Prostate gland (tissue), 2 donors: ENCODE measurements at regions not wholly inside any gene's neighbourhood (a gene's known extent, or its start where the extent isn't known, plus 50 kb on each side); places are given as distances from the start of the nearest gene placed in this dataset.

Experiments used
- DNase-seq: peaks from one replicate; pipeline ENCODE4 v3.0.0-alpha.2; 2019; ENCODE audit warnings: low spot score
- H3K27ac ChIP-seq, 2 donors: fragments of 200-600 bp; sonication (generic); 2 replicates each; pipeline ENCODE4 v1.5.1; 2017 to 2019
- H3K27me3 ChIP-seq: fragments of 200-600 bp; sonication (generic); replicated peaks from 2 replicates; pipeline ENCODE4 v1.5.1; 2019; ENCODE audit not compliant: insufficient read depth
- H3K36me3 ChIP-seq, 2 donors: fragments of 200-600 bp; sonication (generic); 1 replicate in 1 of 2; 2 replicates in 1 of 2; pipeline versions ENCODE4 v1.5.1 to v1.8.1; 2017 to 2019
- H3K4me1 ChIP-seq: fragments of 200-600 bp; sonication (generic); replicated peaks from 2 replicates; pipeline ENCODE4 v1.5.1; 2019
- H3K4me3 ChIP-seq, 2 donors: fragments of 200-600 bp; sonication (generic); 2 replicates each; pipeline ENCODE4 v1.5.1; 2017 to 2019
- H3K9me3 ChIP-seq: fragments of 200-600 bp; sonication (generic); 2 replicates; pipeline ENCODE4 v1.5.1; 2017
- CTCF ChIP-seq, 4 experiments: fragments of 200-600 bp in 2 of 4; fragments of 450-650 bp in 2 of 4; sonication (generic) in 2 of 4; IDR thresholded peaks; 1 replicate in 3 of 4; 2 replicates in 1 of 4; pipeline ENCODE4 v1.5.1; 2016 to 2019; ENCODE audit warnings: antibody characterized with exemption in 4 of 4, mild to moderate bottlenecking in 2 of 4, moderate library complexity in 2 of 4
- POLR2A ChIP-seq: fragments of 450-650 bp; IDR thresholded peaks from one replicate; pipeline ENCODE4 v1.6.1; 2016; ENCODE audit warnings: antibody characterized with exemption, mild to moderate bottlenecking
- POLR2AphosphoS5 ChIP-seq: sonication (generic); formaldehyde crosslinking; IDR thresholded peaks from one replicate; pipeline ENCODE4 v1.6.1; 2017; ENCODE audit warnings: antibody characterized with exemption
- WGBS: methylation state at CpG from one replicate; pipeline ENCODE4 v1.1.5; 2018; 5-methylcytosine and 5-hydroxymethylcytosine counted together
- intact Hi-C: fragments of 100-400 bp; cut with DNase I; formaldehyde crosslinking; loops from one replicate; pipeline ENCODE4 v1.14.2; 2022

GRCh38 chr15:62850791-62851291 lies 191.7 kb upstream of the TPM1 start:
- intact Hi-C loops, result no loop called here
- no peaks in the 10 kb centered on the region for H3K4me1 ChIP-seq
- no peaks in the 10 kb centered on the region for H3K27me3 ChIP-seq
- 86% methylated on average over 9 of the region's 9 CpGs for WGBS
- TF ChIP-seq CTCF (IDR thresholded peaks at IDR 0.05), result no peak
- TF ChIP-seq POLR2A, result no peak
- TF ChIP-seq POLR2AphosphoS5, result no peak
- DNase-seq, result no peak
- H3K9me3 ChIP-seq, result no peaks in the 10 kb centered on the region
- H3K36me3 ChIP-seq, result no peaks in the 10 kb centered on the region
- H3K27ac ChIP-seq, result no peak overlapping the region
- H3K4me3 ChIP-seq, result no peak overlapping the region

- DNase-seq, result peak; percentile 44
- no peaks in the 10 kb centered on the region for H3K4me1 ChIP-seq
- no peaks in the 10 kb centered on the region for H3K9me3 ChIP-seq
- H3K27ac ChIP-seq, result peak overlapping the region; percentile 36 to 47
- intact Hi-C loops, result no loop called here
- H3K27me3 ChIP-seq, result no peaks in the 10 kb centered on the region
- no peaks in the 10 kb centered on the region for H3K36me3 ChIP-seq
- WGBS, result 51% methylated on average over 5 of the region's 5 CpGs
- H3K4me3 ChIP-seq, result no peak overlapping the region
- TF ChIP-seq POLR2AphosphoS5, result peak; percentile 64
- no peak for TF ChIP-seq CTCF (IDR thresholded peaks at IDR 0.05)
These were observed 189.3 kb upstream of the TPM1 start for GRCh38 chr15:62853114-62853840.

GRCh38 chr15:62853841-62854225 lies 188.7 kb upstream of the TPM1 start:
- 38% methylated on average over 6 of the region's 6 CpGs for WGBS
- DNase-seq, result peak; percentile 19
- Histone ChIP-seq H3K9me3 (no peaks in the 10 kb centered on the region), H3K4me1 (no peaks in the 10 kb centered on the region), H3K27ac (peak overlapping the region; percentile 36 to 47), H3K27me3 (no peaks in the 10 kb centered on the region), H3K4me3 (no peak overlapping the region), H3K36me3 (no peaks in the 10 kb centered on the region)
- intact Hi-C loops, result no loop called here
- TF ChIP-seq CTCF (IDR thresholded peaks at IDR 0.05), result no peak
- TF ChIP-seq POLR2AphosphoS5, result no peak

DNA sequence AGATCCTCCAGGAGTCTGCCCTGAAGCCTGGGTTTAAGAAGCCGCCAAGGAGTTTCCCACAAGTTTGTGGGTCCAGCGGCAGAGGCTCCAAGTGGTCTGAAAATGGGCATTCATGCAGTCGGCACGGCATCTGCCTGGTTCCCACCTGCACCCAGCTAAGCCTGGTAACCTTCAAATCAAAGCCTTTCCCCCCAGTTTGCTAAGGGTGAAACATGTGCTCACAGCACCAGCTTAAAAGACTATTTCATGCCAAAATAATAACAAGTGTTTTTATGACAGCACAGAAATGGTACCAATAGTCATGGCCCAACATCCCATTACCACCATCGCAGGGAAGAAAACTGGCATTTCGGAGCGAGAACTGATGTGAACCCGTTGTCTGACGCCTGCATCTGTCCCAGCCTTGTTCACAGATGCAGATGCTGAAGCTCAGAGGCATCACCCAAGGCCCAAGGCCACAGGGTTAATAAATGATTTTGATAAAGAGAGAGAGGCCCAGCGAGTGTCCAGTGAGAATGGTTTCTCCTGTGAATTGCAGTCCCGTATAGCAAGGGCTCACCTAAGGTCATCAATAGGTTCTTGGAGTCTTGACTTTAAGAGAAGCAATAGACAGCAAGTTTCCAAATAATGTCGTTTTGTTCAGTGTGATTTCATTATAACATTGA lies 188.0 kb upstream of the TPM1 start:
- no peaks in the 10 kb centered on the region for H3K36me3 ChIP-seq
- intact Hi-C loops, result no loop called here
- 95% methylated on average over 12 of the region's 12 CpGs for WGBS
- H3K27me3 ChIP-seq, result no peaks in the 10 kb centered on the region
- no peak for DNase-seq
- H3K9me3 ChIP-seq, result no peaks in the 10 kb centered on the region
- TF ChIP-seq CTCF (IDR thresholded peaks at IDR 0.05) (no peak), POLR2AphosphoS5 (no peak), POLR2A (no peak)
- H3K4me1 ChIP-seq, result no peaks in the 10 kb centered on the region
- no peak overlapping the region for H3K4me3 ChIP-seq
- H3K27ac ChIP-seq, result peak overlapping the region in 1 of 2 donors; percentile 47

- no peak overlapping the region for H3K4me3 ChIP-seq
- TF ChIP-seq CTCF (IDR thresholded peaks at IDR 0.05), result no peak
- no peak for TF ChIP-seq POLR2AphosphoS5
- no peak for TF ChIP-seq POLR2A
- 88% methylated on average over 7 of the region's 7 CpGs for WGBS
- no peak for DNase-seq
- H3K36me3 ChIP-seq, result no peaks in the 10 kb centered on the region
- no peak overlapping the region for H3K27ac ChIP-seq
- H3K9me3 ChIP-seq, result no peaks in the 10 kb centered on the region
- intact Hi-C loops, result no loop called here
- H3K4me1 ChIP-seq, result no peaks in the 10 kb centered on the region
- H3K27me3 ChIP-seq, result no peaks in the 10 kb centered on the region
These were observed 187.5 kb upstream of the TPM1 start for GRCh38 chr15:62855085-62855476.
